Neural progenitor cell (in vitro differentiated cells): ENCODE measurements at regions not wholly inside any gene's neighbourhood (a gene's known extent, or its start where the extent isn't known, plus 50 kb on each side); places are given as distances from the start of the nearest gene placed in this dataset.

Experiments used
- DNase-seq: peaks from one replicate; pipeline ENCODE4 v3.0.0-alpha.2; 2016; ENCODE audit warnings: low spot score
- H2AFZ ChIP-seq: fragments of 200-600 bp; sonication (generic); replicated peaks from 2 replicates; pipeline ENCODE4 v1.6.1; 2016; ENCODE audit warnings: antibody characterized with exemption
- H3F3A ChIP-seq: fragments of 200-600 bp; sonication (generic); 2 replicates; pipeline ENCODE4 v1.6.1; 2016; ENCODE audit warnings: antibody characterized with exemption, low read depth
- H3K27ac ChIP-seq: fragments of 200-600 bp; sonication (generic); 2 replicates; pipeline ENCODE4 v1.5.1; 2016; ENCODE audit warnings: mild to moderate bottlenecking
- H3K27me3 ChIP-seq: fragments of 200-600 bp; sonication (generic); 2 replicates; pipeline ENCODE4 v1.6.1; 2016; ENCODE audit warnings: mild to moderate bottlenecking, moderate library complexity
- H3K36me3 ChIP-seq: fragments of 200-600 bp; sonication (generic); 2 replicates; pipeline ENCODE4 v1.5.1; 2016
- H3K4me1 ChIP-seq: fragments of 200-600 bp; sonication (generic); 2 replicates; pipeline ENCODE4 v1.6.1; 2016; ENCODE audit warnings: mixed run types
- H3K4me2 ChIP-seq: fragments of 200-600 bp; sonication (generic); 2 replicates; pipeline ENCODE4 v1.6.1; 2016
- H3K4me3 ChIP-seq: fragments of 200-600 bp; sonication (generic); 2 replicates; pipeline ENCODE4 v1.5.1; 2016
- H3K79me2 ChIP-seq: fragments of 200-600 bp; sonication (generic); 2 replicates; pipeline ENCODE4 v1.6.1; 2016; ENCODE audit warnings: low read depth
- H3K9ac ChIP-seq: fragments of 200-600 bp; sonication (generic); 2 replicates; pipeline ENCODE4 v1.6.1; 2016
- H3K9me3 ChIP-seq: fragments of 200-600 bp; sonication (generic); 2 replicates; pipeline ENCODE4 v1.5.1; 2016; ENCODE audit warnings: low read depth
- H4K20me1 ChIP-seq: fragments of 200-600 bp; sonication (generic); 2 replicates; pipeline ENCODE4 v1.6.1; 2016; ENCODE audit warnings: low read depth
- H3K27ac Mint-ChIP-seq: 3 replicates; pipeline ENCODE4 v1.8.0; 2021; ENCODE audit warnings: mixed read lengths
- H3K27me3 Mint-ChIP-seq: 2 replicates; pipeline ENCODE4 v1.8.0; 2022; ENCODE audit warnings: low read depth, mild to moderate bottlenecking, inconsistent platforms, moderate library complexity, mixed read lengths; ENCODE audit not compliant: insufficient read depth
- H3K36me3 Mint-ChIP-seq: 3 replicates; pipeline ENCODE4 v1.8.0; 2021; ENCODE audit warnings: mixed read lengths
- H3K4me1 Mint-ChIP-seq: 3 replicates; pipeline ENCODE4 v1.8.0; 2021; ENCODE audit warnings: mixed read lengths
- H3K4me3 Mint-ChIP-seq: 3 replicates; pipeline ENCODE4 v1.8.0; 2021; ENCODE audit warnings: mild to moderate bottlenecking, moderate library complexity, mixed read lengths
- H3K9me3 Mint-ChIP-seq: 3 replicates; pipeline ENCODE4 v1.8.0; 2020; ENCODE audit warnings: mixed read lengths
- CTCF ChIP-seq: fragments of 200-600 bp; sonication (generic); IDR thresholded peaks from 2 replicates; pipeline ENCODE4 v1.5.1; 2017; ENCODE audit warnings: antibody characterized with exemption, mild to moderate bottlenecking
- EZH2 ChIP-seq: fragments of 200-600 bp; sonication (generic); IDR thresholded peaks from 2 replicates; pipeline ENCODE4 v1.6.1; 2017; ENCODE audit warnings: antibody characterized with exemption, mild to moderate bottlenecking, moderate library complexity
- EZH2phosphoT487 ChIP-seq: fragments of 200-600 bp; sonication (generic); IDR thresholded peaks from 2 replicates; pipeline ENCODE4 v1.6.1; 2017; ENCODE audit warnings: antibody characterized with exemption

GRCh38 chr2:37554687-37555086 lies 116.8 kb downstream of the CDC42EP3 start:
- no peaks in the 10 kb centered on the region for H3K4me1 Mint-ChIP-seq
- no peaks in the 10 kb centered on the region for H3K9me3 ChIP-seq
- DNase-seq = no peak
- H3K27ac ChIP-seq = no peak overlapping the region
- no peaks in the 10 kb centered on the region for H3K9me3 Mint-ChIP-seq
- no peak overlapping the region for H3K27ac Mint-ChIP-seq
- H3F3A ChIP-seq = no peaks in the 10 kb centered on the region
- no peaks in the 10 kb centered on the region for H3K36me3 Mint-ChIP-seq
- H3K79me2 ChIP-seq = no peaks in the 10 kb centered on the region
- no peak for TF ChIP-seq EZH2phosphoT487
- H3K9ac ChIP-seq = no peak overlapping the region
- H3K36me3 ChIP-seq = no peaks in the 10 kb centered on the region
- H3K27me3 Mint-ChIP-seq = peaks cover 2% of the 10 kb centered on the region
- no peaks in the 10 kb centered on the region for H4K20me1 ChIP-seq
- H2AFZ ChIP-seq = no peak overlapping the region
- H3K27me3 ChIP-seq = no peaks in the 10 kb centered on the region
- no peak overlapping the region for H3K4me3 Mint-ChIP-seq
- H3K4me3 ChIP-seq = no peak overlapping the region
- H3K4me1 ChIP-seq = no peaks in the 10 kb centered on the region
- no peak overlapping the region for H3K4me2 ChIP-seq

DNA sequence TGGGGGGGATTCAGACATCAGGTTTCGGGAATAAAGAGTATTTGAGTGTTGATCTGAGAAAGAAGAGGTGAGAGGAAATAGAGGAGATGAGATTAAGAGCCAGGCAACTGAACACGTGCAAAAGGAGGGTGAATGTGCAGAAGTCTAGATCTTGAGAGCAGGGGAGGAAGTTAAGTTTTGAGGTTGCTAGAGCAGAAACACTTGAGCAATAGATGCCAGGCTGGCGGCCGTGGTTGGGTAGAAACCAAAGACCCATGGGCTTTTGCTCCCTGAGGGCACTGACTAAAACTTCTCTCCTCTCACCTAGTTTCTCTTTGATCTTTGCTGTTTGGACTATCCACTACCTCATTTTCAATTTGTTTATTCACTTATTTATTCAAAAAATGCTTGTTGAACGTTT lies 116.0 kb downstream of the CDC42EP3 start:
- Histone ChIP-seq H3K36me3 (no peaks in the 10 kb centered on the region), H3K4me3 (no peak overlapping the region), H3K27ac (no peak overlapping the region), H3K27me3 (no peaks in the 10 kb centered on the region), H3K4me2 (no peak overlapping the region), H3K79me2 (no peaks in the 10 kb centered on the region), H4K20me1 (no peaks in the 10 kb centered on the region), H2AFZ (no peak overlapping the region), H3F3A (no peaks in the 10 kb centered on the region), H3K9me3 (no peaks in the 10 kb centered on the region), H3K4me1 (no peaks in the 10 kb centered on the region), H3K9ac (no peak overlapping the region)
- Mint-ChIP-seq H3K36me3 (no peaks in the 10 kb centered on the region), H3K27ac (no peak overlapping the region), H3K27me3 (peaks cover 2% of the 10 kb centered on the region), H3K9me3 (no peaks in the 10 kb centered on the region), H3K4me1 (no peaks in the 10 kb centered on the region), H3K4me3 (no peak overlapping the region)
- DNase-seq = no peak
- TF ChIP-seq CTCF (no peak), EZH2phosphoT487 (no peak), EZH2 (no peak)

- H3K4me3 ChIP-seq = no peak overlapping the region
- H3K4me1 ChIP-seq = no peaks in the 10 kb centered on the region
- Mint-ChIP-seq H3K4me3 (no peak overlapping the region), H3K36me3 (no peaks in the 10 kb centered on the region), H3K9me3 (no peaks in the 10 kb centered on the region), H3K4me1 (peaks cover 5% of the 10 kb centered on the region), H3K27ac (no peak overlapping the region), H3K27me3 (peaks cover 2% of the 10 kb centered on the region)
- H3K9ac ChIP-seq = no peak overlapping the region
- H3K79me2 ChIP-seq = no peaks in the 10 kb centered on the region
- no peak overlapping the region for H3K27ac ChIP-seq
- no peak for DNase-seq
- no peaks in the 10 kb centered on the region for H3K9me3 ChIP-seq
- H3F3A ChIP-seq = no peaks in the 10 kb centered on the region
- no peak overlapping the region for H2AFZ ChIP-seq
- no peaks in the 10 kb centered on the region for H4K20me1 ChIP-seq
- H3K36me3 ChIP-seq = no peaks in the 10 kb centered on the region
- no peak for TF ChIP-seq EZH2phosphoT487
- no peaks in the 10 kb centered on the region for H3K27me3 ChIP-seq
- H3K4me2 ChIP-seq = no peak overlapping the region
These were observed 115.2 kb downstream of the CDC42EP3 start for GRCh38 chr2:37556256-37556655.

DNA sequence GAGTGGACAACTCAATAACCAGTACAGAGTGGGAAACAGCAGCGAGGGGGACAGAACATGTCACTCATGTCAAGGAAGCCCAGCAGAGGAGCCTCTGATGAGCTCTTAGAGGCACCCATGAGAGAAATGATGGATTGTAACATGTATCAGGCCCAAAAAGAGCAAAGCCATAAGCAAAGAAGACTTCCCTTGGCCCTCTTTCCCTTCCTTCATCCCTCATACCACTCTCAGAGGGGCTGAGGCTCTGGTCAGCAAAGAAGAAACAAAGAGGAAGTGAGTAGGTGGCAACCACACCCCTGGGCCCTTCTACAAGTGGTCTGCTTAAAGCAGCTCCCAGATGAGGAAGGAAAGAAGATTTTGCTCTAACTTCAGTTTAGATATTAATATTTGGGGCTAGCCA lies 112.8 kb downstream of the CDC42EP3 start:
- no peak overlapping the region for H3K9ac ChIP-seq
- H3K4me1 Mint-ChIP-seq = peaks cover 13% of the 10 kb centered on the region
- H3K36me3 Mint-ChIP-seq = no peaks in the 10 kb centered on the region
- no peaks in the 10 kb centered on the region for H3K79me2 ChIP-seq
- no peaks in the 10 kb centered on the region for H3K27me3 ChIP-seq
- no peaks in the 10 kb centered on the region for H3K27me3 Mint-ChIP-seq
- no peak overlapping the region for H3K27ac ChIP-seq
- TF ChIP-seq CTCF = no peak
- TF ChIP-seq EZH2phosphoT487 = no peak
- no peak overlapping the region for H3K4me3 ChIP-seq
- H3F3A ChIP-seq = no peaks in the 10 kb centered on the region
- no peak overlapping the region for H3K4me3 Mint-ChIP-seq
- no peaks in the 10 kb centered on the region for H3K36me3 ChIP-seq
- no peak overlapping the region for H3K27ac Mint-ChIP-seq
- H3K9me3 Mint-ChIP-seq = no peaks in the 10 kb centered on the region
- no peaks in the 10 kb centered on the region for H3K4me1 ChIP-seq
- DNase-seq = no peak
- H2AFZ ChIP-seq = no peak overlapping the region
- H4K20me1 ChIP-seq = no peaks in the 10 kb centered on the region
- H3K9me3 ChIP-seq = no peaks in the 10 kb centered on the region
- no peak overlapping the region for H3K4me2 ChIP-seq
